ENCODE measurements at regions not wholly inside any gene's neighbourhood (a gene's known extent, or its start where the extent isn't known, plus 50 kb on each side); places are given as distances from the start of the nearest gene placed in this dataset.
"Not testable (repeated sequence)": the region's sequence is repeated elsewhere in the genome, so short reads cannot be mapped to it uniquely, and the experiment has no call there.

DNA sequence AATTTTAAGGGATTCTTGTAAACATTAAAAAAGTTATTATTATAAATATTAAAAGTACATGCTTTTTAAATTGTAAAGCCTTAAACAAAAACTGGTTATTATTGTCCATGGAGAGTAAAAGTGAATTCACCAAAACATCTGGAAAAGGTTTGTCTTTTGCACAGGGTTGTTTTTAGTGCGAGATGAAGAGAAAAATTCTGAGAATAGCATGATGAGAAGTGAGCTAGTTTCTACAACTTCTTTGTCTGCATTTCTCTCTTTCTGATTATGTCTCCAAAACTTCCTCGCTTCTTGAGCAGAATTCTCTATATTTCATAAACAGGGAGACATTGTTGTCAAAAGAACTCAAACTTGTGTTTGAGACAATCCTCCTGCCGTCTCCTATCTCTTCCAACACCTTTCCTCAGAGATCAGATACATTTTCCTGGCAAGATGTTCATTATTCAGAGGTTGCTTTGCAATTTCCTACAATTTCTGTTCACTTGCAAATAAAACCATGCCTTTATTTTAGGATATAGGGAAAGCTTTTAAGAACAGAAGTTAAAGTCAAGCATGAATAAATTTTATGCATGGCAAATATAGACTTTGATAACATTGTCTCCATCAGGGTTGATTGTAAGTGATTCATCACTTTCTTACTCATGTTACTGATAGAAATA lies 372.1 kb upstream of the NPVF start:
- Histone ChIP-seq H3K4me3 (ENCODE audit: low read length) (no peak overlapping the region), H4K20me1 (ENCODE audit: insufficient read depth, low read depth, low read length) (no peaks in the 10 kb centered on the region), H3K79me2 (ENCODE audit: low read length) (no peaks in the 10 kb centered on the region), H3K4me2 (ENCODE audit: low read depth, low read length, poor library complexity, severe bottlenecking) (no peak overlapping the region), H3K9me2 (replicated peaks; ENCODE audit: insufficient read depth, low read length) (no peaks in the 10 kb centered on the region), H3K36me3 (ENCODE audit: insufficient read depth, low read length) (no peaks in the 10 kb centered on the region), H2AFZ (ENCODE audit: low read length) (no peak overlapping the region), H3K4me1 (ENCODE audit: low read length) (no peaks in the 10 kb centered on the region), H3K27ac (ENCODE audit: low read length) (no peak overlapping the region), H3K9ac (ENCODE audit: low read length) (no peak overlapping the region), H3K27me3 (ENCODE audit: low read length) (no peaks in the 10 kb centered on the region), H3K9me3 (ENCODE audit: low read length) (no peaks in the 10 kb centered on the region)
- DNase-seq: no peak

DNA sequence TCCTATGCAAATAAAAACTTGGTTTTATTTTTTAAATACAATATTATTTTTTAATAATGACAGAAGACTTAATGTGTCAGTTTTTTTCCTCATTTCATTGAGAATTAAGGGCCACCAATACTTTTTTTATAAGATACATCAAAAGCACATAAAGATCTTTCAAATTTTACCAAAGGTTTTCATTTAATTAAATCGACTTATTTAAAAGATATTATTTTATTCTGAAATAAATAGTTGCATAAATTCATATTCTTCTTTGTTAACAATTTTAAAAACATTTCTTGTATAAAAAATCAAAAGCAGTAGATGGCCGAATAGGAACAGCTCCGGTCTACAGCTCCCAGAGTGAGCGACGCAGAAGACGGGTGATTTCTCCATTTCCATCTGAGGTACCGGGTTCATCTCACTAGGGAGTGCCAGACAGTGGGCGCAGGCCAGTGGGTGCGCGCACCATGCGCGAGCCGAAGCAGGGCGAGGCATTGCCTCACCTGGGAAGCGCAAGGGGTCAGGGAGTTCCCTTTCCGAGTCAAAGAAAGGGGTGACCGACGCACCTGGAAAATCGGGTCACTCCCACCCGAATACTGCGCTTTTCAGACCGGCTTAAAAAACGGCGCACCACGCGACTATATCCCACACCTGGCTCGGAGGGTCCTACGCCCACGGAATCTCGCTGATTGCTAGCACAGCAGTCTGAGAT lies 374.6 kb upstream of the NPVF start:
- not testable (repeated sequence) for H3K9ac ChIP-seq (ENCODE audit: low read length); H3K36me3 ChIP-seq (ENCODE audit: insufficient read depth, low read length); H3K4me3 ChIP-seq (ENCODE audit: low read length)

DNA sequence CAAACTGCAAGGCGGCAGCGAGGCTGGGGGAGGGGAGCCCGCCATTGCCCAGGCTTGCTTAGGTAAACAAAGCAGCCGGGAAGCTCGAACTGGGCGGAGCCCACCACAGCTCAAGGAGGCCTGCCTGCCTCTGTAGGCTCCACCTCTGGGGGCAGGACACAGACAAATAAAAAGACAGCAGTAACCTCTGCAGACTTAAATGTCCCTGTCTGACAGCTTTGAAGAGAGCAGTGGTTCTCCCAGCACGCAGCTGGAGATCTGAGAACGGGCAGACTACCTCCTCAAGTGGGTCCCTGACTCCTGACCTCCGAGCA lies 375.1 kb upstream of the NPVF start:
- H3K27me3 ChIP-seq (ENCODE audit: low read length); H3K36me3 ChIP-seq (ENCODE audit: insufficient read depth, low read length); H3K79me2 ChIP-seq (ENCODE audit: low read length); H3K27ac ChIP-seq (ENCODE audit: low read length); H3K4me3 ChIP-seq (ENCODE audit: low read length); H3K9me2 ChIP-seq (replicated peaks; ENCODE audit: insufficient read depth, low read length); H3K4me1 ChIP-seq (ENCODE audit: low read length); H2AFZ ChIP-seq (ENCODE audit: low read length); H3K9ac ChIP-seq (ENCODE audit: low read length); H3K9me3 ChIP-seq (ENCODE audit: low read length); DNase-seq; H4K20me1 ChIP-seq (ENCODE audit: insufficient read depth, low read depth, low read length); H3K4me2 ChIP-seq (ENCODE audit: low read depth, low read length, poor library complexity, severe bottlenecking): not testable (repeated sequence)

More for the DNA sequence above, 374.6 kb upstream of the NPVF start:
- not testable (repeated sequence) for H3K27me3 ChIP-seq (ENCODE audit: low read length); H3K27ac ChIP-seq (ENCODE audit: low read length); H3K4me1 ChIP-seq (ENCODE audit: low read length); H2AFZ ChIP-seq (ENCODE audit: low read length); H3K9me2 ChIP-seq (replicated peaks; ENCODE audit: insufficient read depth, low read length); H3K79me2 ChIP-seq (ENCODE audit: low read length); H3K9me3 ChIP-seq (ENCODE audit: low read length); H3K4me2 ChIP-seq (ENCODE audit: low read depth, low read length, poor library complexity, severe bottlenecking); DNase-seq; H4K20me1 ChIP-seq (ENCODE audit: insufficient read depth, low read depth, low read length)

DNA sequence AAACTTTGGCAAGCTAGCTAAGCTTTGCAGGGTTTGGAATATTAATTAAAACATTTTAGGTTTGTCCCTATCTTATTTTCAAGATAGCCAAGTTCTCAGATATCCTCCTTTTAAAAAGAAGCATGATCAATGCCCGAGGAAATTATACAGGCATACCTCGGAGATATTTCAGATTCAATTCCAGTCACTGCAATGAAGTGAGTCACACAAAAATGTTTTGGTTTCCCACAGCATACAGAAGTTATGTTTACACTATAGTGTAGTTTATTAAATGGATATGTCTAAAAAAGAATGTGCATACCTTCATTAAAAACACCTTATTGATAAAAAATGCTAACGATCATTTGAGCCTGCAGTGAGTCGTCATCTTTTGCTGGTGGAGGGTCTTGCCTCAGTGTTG lies 382.9 kb upstream of the NPVF start:
- Histone ChIP-seq H3K9me3 (ENCODE audit: low read length) (peaks cover 3% of the 10 kb centered on the region; the same call in 1 of the 2 replicates), H3K9me2 (replicated peaks; ENCODE audit: insufficient read depth, low read length) (no peaks in the 10 kb centered on the region), H4K20me1 (ENCODE audit: insufficient read depth, low read depth, low read length) (no peaks in the 10 kb centered on the region), H3K4me2 (ENCODE audit: low read depth, low read length, poor library complexity, severe bottlenecking) (no peak overlapping the region), H3K79me2 (ENCODE audit: low read length) (no peaks in the 10 kb centered on the region), H3K9ac (ENCODE audit: low read length) (no peak overlapping the region), H3K4me1 (ENCODE audit: low read length) (no peaks in the 10 kb centered on the region), H3K36me3 (ENCODE audit: insufficient read depth, low read length) (no peaks in the 10 kb centered on the region; the same call in 1 of the 2 replicates), H3K27ac (ENCODE audit: low read length) (no peak overlapping the region), H2AFZ (ENCODE audit: low read length) (no peak overlapping the region), H3K4me3 (ENCODE audit: low read length) (no peak overlapping the region), H3K27me3 (ENCODE audit: low read length) (no peaks in the 10 kb centered on the region)
- no peak for DNase-seq

DNA sequence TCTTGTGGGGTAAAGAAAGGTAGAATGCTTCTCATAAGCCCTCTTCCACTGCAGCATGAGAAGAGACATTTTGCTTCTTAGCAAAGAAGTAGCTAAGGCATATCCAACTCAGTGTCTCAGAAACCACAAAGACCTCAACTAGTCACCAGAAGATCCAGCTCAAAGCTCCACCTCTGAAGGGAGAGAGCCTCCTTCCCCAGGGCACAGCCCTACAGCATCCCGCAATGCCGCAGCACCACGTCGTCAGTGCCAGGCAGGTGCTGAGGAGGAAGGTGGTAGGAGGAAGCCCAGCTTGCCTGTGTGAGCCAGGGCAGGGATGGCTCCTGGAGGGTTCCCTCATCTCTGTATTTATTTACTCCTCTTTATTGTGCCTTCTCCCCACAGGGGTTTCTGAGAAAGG lies 385.6 kb upstream of the NPVF start:
- Histone ChIP-seq H3K36me3 (ENCODE audit: insufficient read depth, low read length) (no peaks in the 10 kb centered on the region; the same call in 1 of the 2 replicates), H2AFZ (ENCODE audit: low read length) (no peak overlapping the region), H4K20me1 (ENCODE audit: insufficient read depth, low read depth, low read length) (no peaks in the 10 kb centered on the region), H3K4me2 (ENCODE audit: low read depth, low read length, poor library complexity, severe bottlenecking) (no peak overlapping the region), H3K9ac (ENCODE audit: low read length) (no peak overlapping the region), H3K79me2 (ENCODE audit: low read length) (no peaks in the 10 kb centered on the region), H3K27me3 (ENCODE audit: low read length) (no peaks in the 10 kb centered on the region), H3K4me1 (ENCODE audit: low read length) (no peaks in the 10 kb centered on the region), H3K4me3 (ENCODE audit: low read length) (no peak overlapping the region), H3K9me2 (replicated peaks; ENCODE audit: insufficient read depth, low read length) (no peaks in the 10 kb centered on the region), H3K9me3 (ENCODE audit: low read length) (peaks cover 3% of the 10 kb centered on the region; the same call in 1 of the 2 replicates), H3K27ac (ENCODE audit: low read length) (no peak overlapping the region)
- DNase-seq: no peak

- Histone ChIP-seq H3K9me2 (replicated peaks; ENCODE audit: insufficient read depth, low read length) (no peaks in the 10 kb centered on the region), H3K9ac (ENCODE audit: low read length) (no peak overlapping the region), H3K79me2 (ENCODE audit: low read length) (no peaks in the 10 kb centered on the region), H4K20me1 (ENCODE audit: insufficient read depth, low read depth, low read length) (no peaks in the 10 kb centered on the region), H3K9me3 (ENCODE audit: low read length) (peaks cover 3% of the 10 kb centered on the region; the same call in 1 of the 2 replicates), H2AFZ (ENCODE audit: low read length) (no peak overlapping the region), H3K36me3 (ENCODE audit: insufficient read depth, low read length) (no peaks in the 10 kb centered on the region; the same call in 1 of the 2 replicates), H3K27ac (ENCODE audit: low read length) (no peak overlapping the region), H3K4me1 (ENCODE audit: low read length) (peaks cover 4% of the 10 kb centered on the region), H3K4me2 (ENCODE audit: low read depth, low read length, poor library complexity, severe bottlenecking) (no peak overlapping the region), H3K27me3 (ENCODE audit: low read length) (no peaks in the 10 kb centered on the region), H3K4me3 (ENCODE audit: low read length) (no peak overlapping the region)
- DNase-seq: no peak
These were observed 386.1 kb upstream of the NPVF start for GRCh38 chr7:25614415-25614814.

GRCh38 chr7:25615003-25615402 lies 386.7 kb upstream of the NPVF start:
- H3K9me3 ChIP-seq (ENCODE audit: low read length): peaks cover 3% of the 10 kb centered on the region; the same call in 1 of the 2 replicates
- no peak overlapping the region for H3K9ac ChIP-seq (ENCODE audit: low read length)
- H3K9me2 ChIP-seq (replicated peaks; ENCODE audit: insufficient read depth, low read length): no peaks in the 10 kb centered on the region
- no peak overlapping the region for H2AFZ ChIP-seq (ENCODE audit: low read length)
- H3K27me3 ChIP-seq (ENCODE audit: low read length): no peaks in the 10 kb centered on the region
- no peaks in the 10 kb centered on the region for H4K20me1 ChIP-seq (ENCODE audit: insufficient read depth, low read depth, low read length)
- H3K36me3 ChIP-seq (ENCODE audit: insufficient read depth, low read length): no peaks in the 10 kb centered on the region; the same call in 1 of the 2 replicates
- H3K4me1 ChIP-seq (ENCODE audit: low read length): peaks cover 10% of the 10 kb centered on the region
- DNase-seq: no peak
- H3K4me3 ChIP-seq (ENCODE audit: low read length): no peak overlapping the region
- H3K27ac ChIP-seq (ENCODE audit: low read length): no peak overlapping the region
- no peak overlapping the region for H3K4me2 ChIP-seq (ENCODE audit: low read depth, low read length, poor library complexity, severe bottlenecking)
- H3K79me2 ChIP-seq (ENCODE audit: low read length): no peaks in the 10 kb centered on the region

- Histone ChIP-seq H4K20me1 (ENCODE audit: insufficient read depth, low read depth, low read length) (no peaks in the 10 kb centered on the region), H3K4me3 (ENCODE audit: low read length) (no peak overlapping the region), H2AFZ (ENCODE audit: low read length) (no peak overlapping the region), H3K4me2 (ENCODE audit: low read depth, low read length, poor library complexity, severe bottlenecking) (no peak overlapping the region), H3K9me3 (ENCODE audit: low read length) (peaks cover 3% of the 10 kb centered on the region; the same call in 1 of the 2 replicates), H3K27me3 (ENCODE audit: low read length) (no peaks in the 10 kb centered on the region), H3K27ac (ENCODE audit: low read length) (no peak overlapping the region), H3K9ac (ENCODE audit: low read length) (no peak overlapping the region), H3K36me3 (ENCODE audit: insufficient read depth, low read length) (no peaks in the 10 kb centered on the region; the same call in 1 of the 2 replicates), H3K4me1 (ENCODE audit: low read length) (peaks cover 16% of the 10 kb centered on the region), H3K79me2 (ENCODE audit: low read length) (no peaks in the 10 kb centered on the region), H3K9me2 (replicated peaks; ENCODE audit: insufficient read depth, low read length) (no peaks in the 10 kb centered on the region)
- no peak for DNase-seq
These were observed 387.3 kb upstream of the NPVF start for GRCh38 chr7:25615593-25615992.
